ENCODE measurements at regions not wholly inside any gene's neighbourhood (a gene's known extent, or its start where the extent isn't known, plus 50 kb on each side); places are given as distances from the start of the nearest gene placed in this dataset.

GRCh38 chr1:30600258-30600657 lies 123.1 kb downstream of the MATN1 start:
- TF ChIP-seq EZH2phosphoT487 (IDR thresholded peaks at IDR 0.05; ENCODE audit: borderline replicate concordance) (no peak), CTCF (conservative IDR thresholded peaks at IDR 0.05; ENCODE audit: low read length) (no peak)
